LNCaP clone FGC (cell line): ENCODE measurements at regions not wholly inside any gene's neighbourhood (a gene's known extent, or its start where the extent isn't known, plus 50 kb on each side); places are given as distances from the start of the nearest gene placed in this dataset.

Source experiments
- DNase-seq: peaks from one replicate; pipeline ENCODE4 v3.0.0-alpha.2; 2011; ENCODE audit warnings: low read depth
- H3K4me3 ChIP-seq: 2 replicates; pipeline ENCODE4 v1.5.1; 2011; ENCODE audit warnings: mild to moderate bottlenecking, low read depth, low read length, control low read depth
- CTCF ChIP-seq: IDR thresholded peaks from 2 replicates; pipeline ENCODE4 v1.5.1; 2012; ENCODE audit warnings: mild to moderate bottlenecking; ENCODE audit not compliant: control insufficient read depth, insufficient read depth; ENCODE audit errors: extremely low read depth

GRCh38 chr4:43452948-43453347 is 560.4 kb downstream of the GRXCR1 start:
- TF ChIP-seq CTCF = no peak

GRCh38 chr4:43456383-43456782 is 563.9 kb downstream of the GRXCR1 start:
- no peak for TF ChIP-seq CTCF
- DNase-seq = no peak
- H3K4me3 ChIP-seq = no peak overlapping the region

More at GRCh38 chr4:43452948-43453347, 560.4 kb downstream of the GRXCR1 start:
- H3K4me3 ChIP-seq = no peak overlapping the region
- DNase-seq = no peak

GRCh38 chr4:43457866-43458265 is 565.4 kb downstream of the GRXCR1 start:
- DNase-seq = no peak
- no peak for TF ChIP-seq CTCF
- no peak overlapping the region for H3K4me3 ChIP-seq

GRCh38 chr4:43458293-43458692 is 565.8 kb downstream of the GRXCR1 start:
- no peak for DNase-seq
- TF ChIP-seq CTCF = no peak
- H3K4me3 ChIP-seq = no peak overlapping the region

- DNase-seq = no peak
- no peak for TF ChIP-seq CTCF
- H3K4me3 ChIP-seq = no peak overlapping the region
Measured at GRCh38 chr4:43471950-43472349, 579.4 kb downstream of the GRXCR1 start.

- no peak for DNase-seq
- H3K4me3 ChIP-seq = no peak overlapping the region
- TF ChIP-seq CTCF = no peak
Measured at GRCh38 chr4:43481526-43481925, 589.0 kb downstream of the GRXCR1 start.

GRCh38 chr4:43485196-43485595 is 592.7 kb downstream of the GRXCR1 start:
- no peak for DNase-seq
- no peak for TF ChIP-seq CTCF
- no peak overlapping the region for H3K4me3 ChIP-seq
